ENCODE measurements at regions not wholly inside any gene's neighbourhood (a gene's known extent, or its start where the extent isn't known, plus 50 kb on each side); places are given as distances from the start of the nearest gene placed in this dataset.

DNA sequence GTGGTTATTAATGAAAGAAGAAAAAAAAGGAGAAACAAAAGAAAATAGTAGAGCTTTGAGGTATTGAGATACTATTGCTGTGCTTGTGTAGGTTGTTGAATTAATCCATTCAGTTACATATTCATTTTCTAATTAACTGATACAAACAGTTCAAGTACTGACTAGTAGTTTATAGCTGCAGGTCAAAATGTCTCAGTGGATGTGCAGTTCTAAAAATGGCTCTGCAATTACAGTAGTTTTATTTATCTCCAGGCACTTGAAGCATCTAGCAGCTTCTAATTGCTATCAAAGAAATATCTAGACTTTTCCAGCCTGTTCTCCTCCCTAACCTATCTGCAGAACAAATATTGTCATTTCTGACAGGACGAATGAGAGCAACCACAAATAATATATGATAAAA lies 1887.7 kb upstream of the PCDH7 start:
- no peak for TF ChIP-seq YY1 (IDR thresholded peaks at IDR 0.05; ENCODE audit: insufficient read depth, insufficient read length)
- no peak for TF ChIP-seq ZNF274 (IDR thresholded peaks at IDR 0.05; ENCODE audit: low read depth, low read length)

Measured in NT2/D1 (cell line).